B cell (primary cell): ENCODE measurements at regions not wholly inside any gene's neighbourhood (a gene's known extent, or its start where the extent isn't known, plus 50 kb on each side); places are given as distances from the start of the nearest gene placed in this dataset.

Experiments
- ATAC-seq: fragments of 200-7000 bp; cut with Tn5 transposase; one replicate; pipeline ENCODE4 v1.10.0; 2021; ENCODE audit warnings: low read depth, mild to moderate bottlenecking, moderate number of reproducible peaks, moderate library complexity
- CTCF ChIA-PET: fragments of 350-600 bp; sonication (Branson Sonifier 250); formaldehyde crosslinking; loops from one replicate; lab custom pipeline; 2021; ENCODE audit warnings: antibody characterized with exemption, inconsistent platforms; lab: Charles Lee
- POLR2A ChIA-PET: fragments of 350-600 bp; sonication (Branson Sonifier 250); formaldehyde crosslinking; loops from one replicate; lab custom pipeline; 2021; ENCODE audit warnings: antibody characterized with exemption; lab: Charles Lee
- DNase-seq: peaks from one replicate; pipeline ENCODE4 v3.0.0; 2013
- H2AFZ ChIP-seq: 2 replicates; pipeline ENCODE4 v1.6.1; 2012; ENCODE audit warnings: mild to moderate bottlenecking, low read depth, low read length; ENCODE audit not compliant: insufficient read depth, poor library complexity, severe bottlenecking
- H3K27ac ChIP-seq, 2 donors: 1 replicate in 1 of 2; 2 replicates in 1 of 2; pipeline ENCODE4 v1.5.1; 2012 to 2013; ENCODE audit warnings: low read length in 2 of 2, mild to moderate bottlenecking in 2 of 2, moderate library complexity in 1 of 2
- H3K27me3 ChIP-seq, 4 experiments: fragments of 200-600 bp in 1 of 4; sonication (generic) in 1 of 4; replicated peaks in 1 of 4; 1 replicate in 2 of 4; 2 replicates in 2 of 4; pipeline versions ENCODE4 v1.6.1 to v1.7.0; 2013 to 2016; ENCODE audit warnings: low read length in 3 of 4, mild to moderate bottlenecking in 2 of 4, mixed read lengths in 1 of 4, moderate library complexity in 1 of 4; ENCODE audit not compliant: insufficient read depth in 4 of 4, control insufficient read depth in 3 of 4; ENCODE audit errors: control extremely low read depth in 1 of 4
- H3K36me3 ChIP-seq, 2 experiments: replicated peaks in 1 of 2; 1 replicate in 1 of 2; 2 replicates in 1 of 2; pipeline versions ENCODE4 v1.6.1 to v1.7.1; 2013; ENCODE audit warnings: low read length in 1 of 2; ENCODE audit not compliant: insufficient read depth in 2 of 2, control insufficient read depth in 1 of 2; ENCODE audit errors: control extremely low read depth in 1 of 2, extremely low read depth in 1 of 2
- H3K4me1 ChIP-seq, 2 donors: fragments of 200-600 bp in 1 of 2; sonication (generic) in 1 of 2; 1 replicate in 1 of 2; 2 replicates in 1 of 2; pipeline versions ENCODE4 v1.5.1 to v1.6.1; 2013 to 2017; ENCODE audit warnings: low read length in 2 of 2; ENCODE audit not compliant: control insufficient read depth in 2 of 2, insufficient read depth in 2 of 2
- H3K4me2 ChIP-seq: replicated peaks from 2 replicates; pipeline ENCODE3; 2012; ENCODE audit warnings: mild to moderate bottlenecking, low read depth, low read length; ENCODE audit not compliant: poor library complexity, severe bottlenecking
- H3K4me3 ChIP-seq, 5 experiments: fragments of 200-600 bp in 1 of 5; sonication (generic) in 1 of 5; 1 replicate in 3 of 5; 2 replicates in 2 of 5; pipeline versions ENCODE4 v1.5.1 to v1.7.0; 2011 to 2016; ENCODE audit warnings: low read length in 4 of 5, mild to moderate bottlenecking in 4 of 5, low read depth in 2 of 5, control low read depth in 1 of 5, moderate library complexity in 1 of 5; ENCODE audit not compliant: insufficient read depth in 1 of 5; ENCODE audit errors: control extremely low read depth in 1 of 5, extremely low read depth in 1 of 5
- H3K79me2 ChIP-seq: fragments of 200-600 bp; sonication (generic); one replicate; pipeline ENCODE4 v1.6.0; 2016; ENCODE audit warnings: low read length; ENCODE audit not compliant: control insufficient read depth, insufficient read depth
- H3K9ac ChIP-seq: fragments of 200-600 bp; sonication (generic); 2 replicates; pipeline ENCODE4 v1.6.1; 2017; ENCODE audit warnings: mild to moderate bottlenecking, low read length, moderate library complexity
- H3K9me3 ChIP-seq, 3 donors: one replicate each; pipeline versions ENCODE4 v1.6.1 to v1.7.1; 2013; ENCODE audit warnings: low read length in 2 of 3; ENCODE audit not compliant: control insufficient read depth in 2 of 3, insufficient read depth in 1 of 3; ENCODE audit errors: control extremely low read depth in 1 of 3
- H4K20me1 ChIP-seq: 2 replicates; pipeline ENCODE4 v1.6.0; 2012; ENCODE audit warnings: mild to moderate bottlenecking, low read length; ENCODE audit not compliant: insufficient read depth, control insufficient read depth, poor library complexity, severe bottlenecking
- H3K27ac Mint-ChIP-seq: one replicate; pipeline ENCODE4 v1.8.0; 2021; ENCODE audit warnings: mixed read lengths
- H3K27me3 Mint-ChIP-seq: one replicate; pipeline ENCODE4 v1.8.0; 2021; ENCODE audit warnings: mixed read lengths
- H3K4me1 Mint-ChIP-seq: one replicate; pipeline ENCODE4 v1.8.0; 2021; ENCODE audit warnings: mixed read lengths
- H3K4me3 Mint-ChIP-seq: one replicate; pipeline ENCODE4 v1.8.0; 2021; ENCODE audit warnings: mixed read lengths
- H3K9me3 Mint-ChIP-seq: one replicate; pipeline ENCODE4 v1.8.0; 2022; ENCODE audit warnings: mixed read lengths; ENCODE audit not compliant: insufficient read depth
- EZH2 ChIP-seq: IDR thresholded peaks from 2 replicates; pipeline ENCODE4 v1.6.1; 2012; ENCODE audit warnings: borderline replicate concordance, low read depth, mild to moderate bottlenecking, moderate library complexity, low read length; ENCODE audit not compliant: insufficient read depth, poor library complexity, severe bottlenecking
- WGBS: methylation state at CpG from one replicate; pipeline ENCODE4 v1.1.5; 2013; ENCODE audit warnings: missing lambda C conversion rate; ENCODE audit not compliant: insufficient coverage; 5-methylcytosine and 5-hydroxymethylcytosine counted together
- intact Hi-C: fragments of 100-400 bp; cut with micrococcal nuclease; formaldehyde crosslinking; loops from one replicate; pipeline ENCODE4 v1.10.0; 2022
- TF ChIP-seq, protein P1 (sequence below): fragments of 200-600 bp; IDR thresholded peaks from one replicate; pipeline ENCODE4 v1.8.0; 2022; ENCODE audit warnings: antibody characterized with exemption, mild to moderate bottlenecking

DNA sequence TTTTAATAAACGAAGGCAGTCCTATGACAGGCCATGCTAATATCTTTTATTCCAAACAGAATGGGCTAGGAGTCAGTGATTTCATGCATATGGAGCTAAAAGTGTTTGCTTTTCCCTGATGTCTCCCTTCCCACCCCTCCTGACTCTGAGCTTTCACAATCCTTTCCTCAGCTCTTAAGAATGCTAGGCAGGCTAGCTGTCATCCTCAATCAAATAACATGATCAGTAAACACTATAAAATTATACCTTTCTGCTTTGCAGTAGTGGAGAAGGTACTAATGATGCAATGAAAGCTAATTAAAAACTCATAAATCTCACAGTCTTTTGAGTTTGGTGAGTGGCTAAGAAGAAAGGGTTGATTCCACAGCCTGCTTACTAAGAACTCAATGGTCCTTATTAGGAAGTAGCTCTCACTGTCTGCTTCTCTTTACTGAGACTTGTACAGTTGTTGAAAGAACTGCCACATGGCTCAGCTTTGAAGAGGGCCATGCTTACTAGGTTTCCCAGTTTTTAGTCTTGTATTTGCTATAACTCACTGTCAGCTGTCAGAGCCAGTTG, 250.9 kb upstream of the JAG1 start:
- H3K9ac ChIP-seq: no peak overlapping the region
- H3K27me3 ChIP-seq: no peaks in the 10 kb centered on the region
- ATAC-seq (no peak), DNase-seq (no peak)
- H3K9me3 Mint-ChIP-seq: no peaks in the 10 kb centered on the region
- H3K79me2 ChIP-seq: no peaks in the 10 kb centered on the region
- H4K20me1 ChIP-seq: no peaks in the 10 kb centered on the region
- H3K4me3 Mint-ChIP-seq: no peak overlapping the region
- ChIA-PET CTCF (no interaction called here), POLR2A (no interaction called here)
- no peak overlapping the region for H2AFZ ChIP-seq
- H3K27me3 Mint-ChIP-seq: no peaks in the 10 kb centered on the region
- H3K27ac ChIP-seq: no peak overlapping the region
- no peak overlapping the region for H3K4me2 ChIP-seq
- no peak overlapping the region for H3K4me3 ChIP-seq
- no CpG with 5 or more reads among the region's 1 CpG for WGBS
- H3K4me1 ChIP-seq: no peaks in the 10 kb centered on the region
- TF ChIP-seq, protein P1, sequence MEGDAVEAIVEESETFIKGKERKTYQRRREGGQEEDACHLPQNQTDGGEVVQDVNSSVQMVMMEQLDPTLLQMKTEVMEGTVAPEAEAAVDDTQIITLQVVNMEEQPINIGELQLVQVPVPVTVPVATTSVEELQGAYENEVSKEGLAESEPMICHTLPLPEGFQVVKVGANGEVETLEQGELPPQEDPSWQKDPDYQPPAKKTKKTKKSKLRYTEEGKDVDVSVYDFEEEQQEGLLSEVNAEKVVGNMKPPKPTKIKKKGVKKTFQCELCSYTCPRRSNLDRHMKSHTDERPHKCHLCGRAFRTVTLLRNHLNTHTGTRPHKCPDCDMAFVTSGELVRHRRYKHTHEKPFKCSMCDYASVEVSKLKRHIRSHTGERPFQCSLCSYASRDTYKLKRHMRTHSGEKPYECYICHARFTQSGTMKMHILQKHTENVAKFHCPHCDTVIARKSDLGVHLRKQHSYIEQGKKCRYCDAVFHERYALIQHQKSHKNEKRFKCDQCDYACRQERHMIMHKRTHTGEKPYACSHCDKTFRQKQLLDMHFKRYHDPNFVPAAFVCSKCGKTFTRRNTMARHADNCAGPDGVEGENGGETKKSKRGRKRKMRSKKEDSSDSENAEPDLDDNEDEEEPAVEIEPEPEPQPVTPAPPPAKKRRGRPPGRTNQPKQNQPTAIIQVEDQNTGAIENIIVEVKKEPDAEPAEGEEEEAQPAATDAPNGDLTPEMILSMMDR: no peak
- TF ChIP-seq EZH2: no peak
- no peaks in the 10 kb centered on the region for H3K4me1 Mint-ChIP-seq
- peaks cover 0 to under 1% (median 0%) of the 10 kb centered on the region in 3 donors for H3K9me3 ChIP-seq
- no peak overlapping the region for H3K27ac Mint-ChIP-seq
- H3K36me3 ChIP-seq: no peaks in the 10 kb centered on the region
- intact Hi-C loops: no loop called here

DNA sequence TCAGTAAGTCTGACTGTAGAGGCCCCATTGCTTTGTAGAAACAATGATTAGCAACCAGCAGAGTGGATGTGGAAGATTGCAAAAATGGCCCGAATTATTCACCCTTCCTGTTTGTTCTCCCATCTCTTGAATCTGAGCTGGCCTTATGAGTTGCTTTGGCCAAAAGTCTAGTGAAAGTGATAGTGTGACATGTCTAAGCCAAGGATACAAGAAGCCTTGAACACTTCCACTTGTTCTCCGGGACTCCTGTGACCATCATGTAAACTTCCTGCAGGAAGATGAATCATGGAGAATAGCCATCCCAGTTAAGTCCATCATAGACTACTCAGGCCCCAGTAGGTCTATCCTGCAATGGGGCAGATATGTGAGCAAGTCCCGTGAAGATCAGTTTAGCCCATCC, 252.0 kb upstream of the JAG1 start:
- Histone ChIP-seq H3K4me3 (no peak overlapping the region), H3K27ac (no peak overlapping the region), H3K4me1 (no peaks in the 10 kb centered on the region), H2AFZ (no peak overlapping the region), H3K79me2 (no peaks in the 10 kb centered on the region), H3K9me3 (no peaks in the 10 kb centered on the region), H3K36me3 (no peaks in the 10 kb centered on the region), H3K27me3 (no peaks in the 10 kb centered on the region), H4K20me1 (no peaks in the 10 kb centered on the region), H3K9ac (no peak overlapping the region), H3K4me2 (no peak overlapping the region)
- H3K4me3 Mint-ChIP-seq: no peak overlapping the region
- ChIA-PET CTCF (no interaction called here), POLR2A (no interaction called here)
- no CpG with 5 or more reads among the region's 3 CpGs for WGBS
- intact Hi-C loops: no loop called here
- H3K27me3 Mint-ChIP-seq: no peaks in the 10 kb centered on the region
- H3K9me3 Mint-ChIP-seq: no peaks in the 10 kb centered on the region
- no peaks in the 10 kb centered on the region for H3K4me1 Mint-ChIP-seq
- no peak overlapping the region for H3K27ac Mint-ChIP-seq
- ATAC-seq: no peak
- DNase-seq: no peak
- TF ChIP-seq, protein P1: no peak
- TF ChIP-seq EZH2: no peak
